Epithelial cell of esophagus (primary cell): ENCODE measurements at regions not wholly inside any gene's neighbourhood (a gene's known extent, or its start where the extent isn't known, plus 50 kb on each side); places are given as distances from the start of the nearest gene placed in this dataset.

Source experiments
- DNase-seq: peaks from one replicate; pipeline ENCODE4 v3.0.0; 2010; ENCODE audit warnings: low read depth
- H3K4me3 ChIP-seq: 2 replicates; pipeline ENCODE4 v1.5.1; 2011; ENCODE audit warnings: mild to moderate bottlenecking, low read length, control low read depth
- CTCF ChIP-seq: IDR thresholded peaks from 2 replicates; pipeline ENCODE4 v1.5.1; 2011; ENCODE audit warnings: low read depth, mild to moderate bottlenecking, low read length, control low read depth, inconsistent platforms; ENCODE audit not compliant: insufficient read depth; ENCODE audit errors: missing control alignments

- DNase-seq, result no peak
Measured at GRCh38 chr17:27974045-27974436, 68.4 kb upstream of the NLK start.

DNA sequence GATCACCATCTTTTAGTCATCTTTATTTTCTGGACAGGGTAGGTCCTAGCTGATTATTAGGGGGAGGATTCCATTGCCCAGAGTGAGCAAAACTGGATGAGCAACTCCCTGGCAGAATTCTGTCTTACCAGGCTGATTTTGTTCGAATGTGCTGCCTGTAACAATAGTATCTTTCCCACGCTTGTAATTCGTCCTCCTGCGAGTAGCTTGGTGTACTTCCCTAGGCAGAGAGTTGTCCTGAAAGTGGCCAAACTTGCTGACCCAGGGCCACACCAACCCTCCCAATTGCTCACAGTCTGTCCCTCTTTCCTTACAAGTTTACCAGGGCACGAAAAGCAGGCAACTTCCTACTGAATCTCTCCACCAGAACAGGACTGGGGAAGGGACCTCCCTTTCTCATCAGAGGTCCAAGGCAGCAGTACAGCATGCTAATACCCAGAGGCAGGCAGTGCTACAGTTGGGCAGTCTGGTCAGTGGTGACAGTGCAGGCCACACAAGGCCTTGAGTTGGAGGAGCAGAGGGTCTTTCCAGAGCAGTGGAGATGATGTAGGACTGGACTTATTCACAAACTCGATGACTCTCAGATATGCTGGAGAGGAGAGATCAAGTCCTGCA is 67.8 kb upstream of the NLK start:
- no peak overlapping the region for H3K4me3 ChIP-seq
- no peak for TF ChIP-seq CTCF

More at GRCh38 chr17:27974045-27974436, 68.4 kb upstream of the NLK start:
- TF ChIP-seq CTCF, result no peak
- no peak overlapping the region for H3K4me3 ChIP-seq

DNA sequence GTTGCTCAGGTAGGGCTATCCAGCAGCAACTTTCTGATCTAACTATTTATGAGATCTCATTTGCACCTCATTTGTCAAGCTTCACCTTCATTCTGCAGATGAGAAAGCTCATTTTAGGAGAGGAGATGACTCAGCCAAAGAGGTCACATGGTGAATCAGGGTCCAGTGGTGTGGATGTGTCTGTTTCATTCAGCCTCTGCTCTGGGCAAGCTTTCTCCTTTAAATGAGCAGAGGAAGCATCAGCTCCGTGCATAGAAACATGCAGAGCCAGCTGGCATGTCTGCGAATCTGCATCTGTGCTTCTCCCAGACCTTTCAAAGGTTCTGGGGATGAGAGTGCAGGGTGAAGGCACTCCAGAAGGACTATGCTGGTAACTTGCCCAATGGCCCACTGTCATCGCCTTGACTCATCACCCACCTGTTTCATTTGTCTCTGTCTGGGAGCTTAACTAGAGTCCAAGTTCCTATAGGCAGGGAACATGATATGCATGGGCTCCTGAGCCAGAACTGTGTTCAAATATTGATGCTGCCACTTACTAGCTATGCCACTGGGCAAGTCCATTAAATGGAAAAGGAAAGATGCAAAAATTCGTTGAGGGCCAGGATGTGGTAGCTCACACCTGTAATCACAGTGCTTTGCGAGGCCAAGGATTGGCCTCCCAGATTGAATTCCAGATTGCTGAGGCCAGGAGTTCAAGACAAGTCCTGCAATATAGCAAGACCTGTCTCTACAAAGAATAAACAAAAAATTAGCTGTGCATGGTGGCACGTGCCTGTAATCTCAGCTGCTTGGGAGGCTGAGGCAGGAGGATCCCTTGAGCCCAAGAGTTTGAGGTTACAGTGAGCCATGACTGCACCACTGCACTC is 67.1 kb upstream of the NLK start:
- TF ChIP-seq CTCF, result no peak
- H3K4me3 ChIP-seq, result no peak overlapping the region
- peak; percentile 58 for DNase-seq

More for the DNA sequence above, 67.8 kb upstream of the NLK start:
- peak; percentile 54 for DNase-seq

DNA sequence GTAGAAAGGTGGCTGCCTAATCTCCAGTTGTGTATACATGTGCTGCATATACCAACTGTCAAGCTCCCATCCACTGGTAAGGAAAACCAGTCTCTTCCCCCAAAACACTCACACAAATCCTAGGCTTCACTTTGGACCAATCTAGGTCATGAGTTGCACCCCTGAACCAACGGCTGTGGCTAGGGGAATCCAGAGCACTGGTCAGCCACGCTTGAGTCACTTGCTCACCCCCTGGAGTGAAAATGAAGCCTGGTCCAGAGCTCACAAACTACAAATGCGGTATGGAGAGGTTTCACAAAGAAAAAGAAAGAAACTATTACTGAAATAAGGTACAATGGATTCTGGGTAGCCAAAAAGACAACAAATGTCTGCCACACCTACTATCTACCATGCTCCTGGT is 66.1 kb upstream of the NLK start:
- TF ChIP-seq CTCF, result no peak
- H3K4me3 ChIP-seq, result no peak overlapping the region
- DNase-seq, result no peak

GRCh38 chr17:27977751-27978688 is 64.5 kb upstream of the NLK start:
- H3K4me3 ChIP-seq, result no peak overlapping the region
- no peak for TF ChIP-seq CTCF
- no peak for DNase-seq

GRCh38 chr17:27978689-27979175 is 63.7 kb upstream of the NLK start:
- TF ChIP-seq CTCF, result no peak
- no peak overlapping the region for H3K4me3 ChIP-seq

More at GRCh38 chr17:27978689-27979175, 63.7 kb upstream of the NLK start:
- DNase-seq, result no peak
